Adrenal gland (tissue), 9 donors: ENCODE measurements at regions not wholly inside any gene's neighbourhood (a gene's known extent, or its start where the extent isn't known, plus 50 kb on each side); places are given as distances from the start of the nearest gene placed in this dataset.

Experiments
- DNase-seq, 7 donors: peaks; one replicate each; pipeline ENCODE4 v3.0.0-alpha.2; 2019 to 2020
- H3K27ac ChIP-seq, 5 donors: fragments of 200-600 bp; sonication (generic) in 4 of 5; 1 replicate in 3 of 5; 2 replicates in 2 of 5; pipeline versions ENCODE4 v1.5.1 to v1.8.0; 2016 to 2020; ENCODE audit warnings: mild to moderate bottlenecking in 1 of 5
- H3K27me3 ChIP-seq: fragments of 200-600 bp; 2 replicates; pipeline ENCODE4 v1.8.0; 2021
- H3K36me3 ChIP-seq, 2 donors: fragments of 200-600 bp; replicated peaks in 1 of 2; 1 replicate in 1 of 2; 2 replicates in 1 of 2; pipeline versions ENCODE4 v1.5.1 to v1.8.0; 2018 to 2022
- H3K4me1 ChIP-seq, 2 donors: fragments of 200-600 bp; replicated peaks in 1 of 2; 1 replicate in 1 of 2; 2 replicates in 1 of 2; pipeline versions ENCODE4 v1.5.1 to v1.8.0; 2018 to 2021
- H3K4me3 ChIP-seq, 4 donors: fragments of 200-600 bp; sonication (generic) in 3 of 4; one replicate each; pipeline ENCODE4 v1.5.1; 2016 to 2018
- H3K9me3 ChIP-seq, 3 donors: fragments of 200-600 bp; sonication (generic) in 1 of 3; replicated peaks in 1 of 3; 1 replicate in 2 of 3; 2 replicates in 1 of 3; pipeline versions ENCODE4 v1.5.1 to v1.8.0; 2016 to 2021
- POLR2A ChIP-seq, 2 donors: fragments of 450-650 bp; IDR thresholded peaks; one replicate each; pipeline ENCODE4 v1.6.1; 2017; ENCODE audit warnings: antibody characterized with exemption in 2 of 2, mild to moderate bottlenecking in 2 of 2, moderate library complexity in 1 of 2
- WGBS, 4 donors: extraction: QIAGEN DNeasy Blood & Tissue Kit in 2 of 4; methylation state at CpG; one replicate each; pipeline versions ENCODE4 v1.1.5 to v1.1.7; 2013 to 2017; 5-methylcytosine and 5-hydroxymethylcytosine counted together
- intact Hi-C, 2 donors: fragments of 100-400 bp; cut with DNase I; formaldehyde crosslinking; loops; one replicate each; pipeline versions ENCODE4 v1.14.1 to v1.15.0; 2022 to 2023
- TF ChIP-seq, protein P1 (sequence below), 6 experiments: fragments of 450-650 bp in 4 of 6; fragments of 200-600 bp in 2 of 6; sonication (generic) in 1 of 6; IDR thresholded peaks; 1 replicate in 5 of 6; 2 replicates in 1 of 6; pipeline versions ENCODE4 v1.5.1 to v1.8.0; 2016 to 2021; ENCODE audit warnings: antibody characterized with exemption in 6 of 6, mild to moderate bottlenecking in 2 of 6, moderate library complexity in 1 of 6
- donor health status: healthy with polysubstance abuse.
- donor health status: Bipolar disorder and iron deficiency.
- donor health status: DM: yes; HTN: yes; CAD: no.
- donor health status: DM: no; HTN: no; CAD: no.
- donor health status: DM: no; HTN: no; CAD: no.

DNA sequence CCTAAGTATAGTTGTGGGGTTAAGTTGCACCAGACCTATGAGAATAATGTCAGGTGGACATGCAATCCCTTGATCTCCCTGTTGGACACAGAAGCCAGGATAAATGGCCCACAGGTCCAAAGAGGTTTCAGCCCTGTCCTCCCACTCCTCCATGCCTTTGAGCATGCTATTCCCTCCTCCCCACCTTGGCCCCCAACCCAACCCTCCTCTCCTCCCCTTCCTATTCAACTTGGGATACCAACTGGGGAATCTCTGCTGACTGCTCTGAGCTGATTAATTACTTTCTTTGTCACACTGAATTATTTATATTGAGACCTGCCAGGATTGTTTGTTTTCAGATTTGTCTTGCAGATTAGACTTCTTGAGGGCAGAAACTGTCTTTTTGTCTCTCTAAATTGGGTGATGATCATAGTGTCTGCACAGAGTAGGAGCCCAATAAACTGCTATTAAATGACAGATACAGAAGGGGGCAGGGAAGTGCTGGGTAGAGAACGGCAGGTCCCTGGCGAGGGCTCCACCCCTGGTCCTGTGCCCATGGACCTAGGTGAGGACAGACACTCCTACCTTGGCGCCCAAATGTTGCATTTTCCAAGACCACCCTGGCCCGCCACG is 120.9 kb downstream of the UNC5CL start:
- Histone ChIP-seq H3K4me1 (no peaks in the 10 kb centered on the region), H3K27ac (no peak overlapping the region), H3K27me3 (no peaks in the 10 kb centered on the region), H3K4me3 (no peak overlapping the region), H3K9me3 (no peaks in the 10 kb centered on the region), H3K36me3 (no peaks in the 10 kb centered on the region)
- intact Hi-C loops, result no loop called here
- no peak for DNase-seq
- TF ChIP-seq POLR2A (IDR thresholded peaks at IDR 0.05), result no peak
- TF ChIP-seq, protein P1, sequence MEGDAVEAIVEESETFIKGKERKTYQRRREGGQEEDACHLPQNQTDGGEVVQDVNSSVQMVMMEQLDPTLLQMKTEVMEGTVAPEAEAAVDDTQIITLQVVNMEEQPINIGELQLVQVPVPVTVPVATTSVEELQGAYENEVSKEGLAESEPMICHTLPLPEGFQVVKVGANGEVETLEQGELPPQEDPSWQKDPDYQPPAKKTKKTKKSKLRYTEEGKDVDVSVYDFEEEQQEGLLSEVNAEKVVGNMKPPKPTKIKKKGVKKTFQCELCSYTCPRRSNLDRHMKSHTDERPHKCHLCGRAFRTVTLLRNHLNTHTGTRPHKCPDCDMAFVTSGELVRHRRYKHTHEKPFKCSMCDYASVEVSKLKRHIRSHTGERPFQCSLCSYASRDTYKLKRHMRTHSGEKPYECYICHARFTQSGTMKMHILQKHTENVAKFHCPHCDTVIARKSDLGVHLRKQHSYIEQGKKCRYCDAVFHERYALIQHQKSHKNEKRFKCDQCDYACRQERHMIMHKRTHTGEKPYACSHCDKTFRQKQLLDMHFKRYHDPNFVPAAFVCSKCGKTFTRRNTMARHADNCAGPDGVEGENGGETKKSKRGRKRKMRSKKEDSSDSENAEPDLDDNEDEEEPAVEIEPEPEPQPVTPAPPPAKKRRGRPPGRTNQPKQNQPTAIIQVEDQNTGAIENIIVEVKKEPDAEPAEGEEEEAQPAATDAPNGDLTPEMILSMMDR (IDR thresholded peaks at IDR 0.05), result no peak
- WGBS, 4 donors, result 78 to 83% (median 82%) methylated on average over 5 of the region's 5 CpGs

- TF ChIP-seq, protein P1 (IDR thresholded peaks at IDR 0.05), result no peak
- TF ChIP-seq POLR2A (IDR thresholded peaks at IDR 0.05), result no peak
Observed at GRCh38 chr6:40917603-40918002, 121.4 kb downstream of the UNC5CL start.

GRCh38 chr6:40916845-40917244 is 122.2 kb downstream of the UNC5CL start:
- H3K36me3 ChIP-seq, result no peaks in the 10 kb centered on the region
- H3K4me3 ChIP-seq, result no peak overlapping the region
- WGBS, 4 donors, result 48 to 63% (median 54%) methylated on average over 1 of the region's 1 CpG; no CpG with 5 or more reads in 1 of the 4 donors
- H3K4me1 ChIP-seq, result no peaks in the 10 kb centered on the region
- no peak for DNase-seq
- intact Hi-C loops, result no loop called here
- H3K9me3 ChIP-seq, result no peaks in the 10 kb centered on the region
- no peak for TF ChIP-seq POLR2A (IDR thresholded peaks at IDR 0.05)
- TF ChIP-seq, protein P1 (IDR thresholded peaks at IDR 0.05), result no peak
- H3K27ac ChIP-seq, result no peak overlapping the region
- no peaks in the 10 kb centered on the region for H3K27me3 ChIP-seq

More at GRCh38 chr6:40917603-40918002, 121.4 kb downstream of the UNC5CL start:
- Histone ChIP-seq H3K4me1 (no peaks in the 10 kb centered on the region), H3K27me3 (no peaks in the 10 kb centered on the region), H3K9me3 (no peaks in the 10 kb centered on the region), H3K27ac (no peak overlapping the region), H3K4me3 (no peak overlapping the region), H3K36me3 (no peaks in the 10 kb centered on the region)
- intact Hi-C loops, result no loop called here
- DNase-seq, result no peak
- WGBS, 4 donors, result 87 to 97% (median 91%) methylated on average over 3 of the region's 3 CpGs

DNA sequence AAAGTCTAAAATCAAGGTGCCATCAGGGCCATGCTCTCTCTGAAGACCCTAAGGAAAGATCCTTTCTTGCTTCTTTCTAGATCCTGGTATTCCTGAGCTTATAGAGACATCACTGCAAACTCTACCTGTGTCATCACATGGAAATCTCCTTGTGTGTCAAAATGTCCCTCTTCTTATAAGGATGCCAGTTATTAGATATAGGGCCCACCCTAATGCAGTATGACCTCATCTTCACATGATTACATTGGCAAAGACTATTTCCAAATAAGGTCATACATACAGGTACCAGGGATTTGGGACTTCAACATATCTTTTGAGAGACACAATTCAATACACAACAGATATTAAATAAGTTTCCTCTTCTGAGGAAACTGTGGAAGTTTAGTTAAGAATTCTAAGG is 123.9 kb downstream of the UNC5CL start:
- intact Hi-C loops, result no loop called here
- Histone ChIP-seq H3K4me3 (no peak overlapping the region), H3K9me3 (no peaks in the 10 kb centered on the region), H3K36me3 (no peaks in the 10 kb centered on the region), H3K4me1 (no peaks in the 10 kb centered on the region), H3K27me3 (no peaks in the 10 kb centered on the region), H3K27ac (no peak overlapping the region)
- TF ChIP-seq, protein P1 (IDR thresholded peaks at IDR 0.05), result no peak
- no peak for TF ChIP-seq POLR2A (IDR thresholded peaks at IDR 0.05)
- no peak for DNase-seq
